ENCODE measurements at regions not wholly inside any gene's neighbourhood (a gene's known extent, or its start where the extent isn't known, plus 50 kb on each side); places are given as distances from the start of the nearest gene placed in this dataset.

DNA sequence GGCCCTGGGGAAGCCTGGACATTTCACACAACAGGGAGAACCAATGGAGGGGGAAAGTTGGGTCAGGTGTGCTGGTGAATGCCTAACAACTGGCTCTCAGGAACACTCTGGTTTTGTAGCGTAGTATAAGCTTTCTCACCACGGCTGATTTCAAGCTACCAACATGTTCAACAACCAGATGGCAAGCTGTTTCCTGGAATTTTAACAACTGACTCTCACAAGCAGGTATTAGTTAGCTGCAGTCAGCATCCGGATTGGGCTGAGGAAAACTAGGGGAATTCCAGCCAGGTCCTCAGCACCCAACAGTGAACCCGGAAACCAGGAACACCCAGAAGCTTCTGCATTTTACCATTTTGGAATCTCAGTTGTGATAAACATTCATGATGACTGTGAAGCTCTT, 162.3 kb upstream of the CAMK1G start:
- ChIA-PET POLR2A (interaction anchor here (0.6 kb wide), 1 partner anchor 177 kb away, joined by 3 read pairs; no protein-coding TSS in a partner anchor), CTCF (no interaction called here)
- TF ChIP-seq L3MBTL2 (conservative IDR thresholded peaks at IDR 0.05) (no peak), LEF1 (IDR thresholded peaks at IDR 0.05; ENCODE audit: borderline replicate concordance) (no peak), NFRKB (IDR thresholded peaks at IDR 0.05) (no peak), SUZ12 (IDR thresholded peaks at IDR 0.05) (no peak), CTBP1 (IDR thresholded peaks at IDR 0.05; ENCODE audit: borderline replicate concordance) (no peak), TARDBP (IDR thresholded peaks at IDR 0.05) (no peak), FOXA1 (IDR thresholded peaks at IDR 0.05) (no peak), ZNF384 (IDR thresholded peaks at IDR 0.05) (no peak), ELF4 (IDR thresholded peaks at IDR 0.05) (no peak), SP1 (IDR thresholded peaks at IDR 0.05) (no peak)
- DNase-seq (ENCODE audit: extremely low spot score), result no peak

GRCh38 chr1:209421978-209422680, 161.4 kb upstream of the CAMK1G start:
- ChIA-PET POLR2A (no interaction called here), CTCF (interaction anchor here (0.6 kb wide), 1 partner anchor 13 kb away, joined by 3 read pairs; no protein-coding TSS in a partner anchor)
- TF ChIP-seq SP1 (IDR thresholded peaks at IDR 0.05), result no peak
- TF ChIP-seq, protein P1, sequence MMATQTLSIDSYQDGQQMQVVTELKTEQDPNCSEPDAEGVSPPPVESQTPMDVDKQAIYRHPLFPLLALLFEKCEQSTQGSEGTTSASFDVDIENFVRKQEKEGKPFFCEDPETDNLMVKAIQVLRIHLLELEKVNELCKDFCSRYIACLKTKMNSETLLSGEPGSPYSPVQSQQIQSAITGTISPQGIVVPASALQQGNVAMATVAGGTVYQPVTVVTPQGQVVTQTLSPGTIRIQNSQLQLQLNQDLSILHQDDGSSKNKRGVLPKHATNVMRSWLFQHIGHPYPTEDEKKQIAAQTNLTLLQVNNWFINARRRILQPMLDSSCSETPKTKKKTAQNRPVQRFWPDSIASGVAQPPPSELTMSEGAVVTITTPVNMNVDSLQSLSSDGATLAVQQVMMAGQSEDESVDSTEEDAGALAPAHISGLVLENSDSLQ (IDR thresholded peaks at IDR 0.05), result no peak
- DNase-seq (ENCODE audit: extremely low spot score), result no peak

- CTCF ChIA-PET, result no interaction called here
- no peak for DNase-seq (ENCODE audit: extremely low spot score)
- POLR2A ChIA-PET, result no interaction called here
- TF ChIP-seq SUZ12 (IDR thresholded peaks at IDR 0.05) (no peak), BHLHE40 (IDR thresholded peaks at IDR 0.05; ENCODE audit: borderline replicate concordance) (no peak), FOXK2 (IDR thresholded peaks at IDR 0.05) (no peak), SP1 (IDR thresholded peaks at IDR 0.05) (no peak), FOXM1 (IDR thresholded peaks at IDR 0.05; ENCODE audit: borderline replicate concordance) (no peak), NFRKB (IDR thresholded peaks at IDR 0.05) (no peak), HDGF (IDR thresholded peaks at IDR 0.05; ENCODE audit: borderline replicate concordance) (no peak), ZNF384 (IDR thresholded peaks at IDR 0.05) (no peak)
- TF ChIP-seq, protein P1 (IDR thresholded peaks at IDR 0.05), result no peak
Observed at GRCh38 chr1:209425959-209426358, 157.6 kb upstream of the CAMK1G start.

GRCh38 chr1:209427277-209427676, 156.2 kb upstream of the CAMK1G start:
- no peak for TF ChIP-seq ZNF384 (IDR thresholded peaks at IDR 0.05)
- no peak for TF ChIP-seq FOXA1 (IDR thresholded peaks at IDR 0.05)
- TF ChIP-seq TARDBP (IDR thresholded peaks at IDR 0.05), result no peak
- TF ChIP-seq NFRKB (IDR thresholded peaks at IDR 0.05), result no peak
- TF ChIP-seq, protein P1 (IDR thresholded peaks at IDR 0.05), result no peak
- no peak for TF ChIP-seq HDGF (IDR thresholded peaks at IDR 0.05; ENCODE audit: borderline replicate concordance)
- TF ChIP-seq FOXK2 (IDR thresholded peaks at IDR 0.05), result no peak
- TF ChIP-seq ARNT (IDR thresholded peaks at IDR 0.05), result no peak
- TF ChIP-seq ELF4 (IDR thresholded peaks at IDR 0.05), result no peak
- no peak for TF ChIP-seq BHLHE40 (IDR thresholded peaks at IDR 0.05; ENCODE audit: borderline replicate concordance)
- no peak for TF ChIP-seq SUZ12 (IDR thresholded peaks at IDR 0.05)
- no peak for TF ChIP-seq L3MBTL2 (conservative IDR thresholded peaks at IDR 0.05)
- TF ChIP-seq CTBP1 (IDR thresholded peaks at IDR 0.05; ENCODE audit: borderline replicate concordance), result no peak
- no peak for TF ChIP-seq SP1 (IDR thresholded peaks at IDR 0.05)
- POLR2A ChIA-PET, result no interaction called here
- no peak for DNase-seq (ENCODE audit: extremely low spot score)
- CTCF ChIA-PET, result interaction anchor here (0.6 kb wide), 1 partner anchor 221 kb away, joined by 5 read pairs; no protein-coding TSS in a partner anchor

DNA sequence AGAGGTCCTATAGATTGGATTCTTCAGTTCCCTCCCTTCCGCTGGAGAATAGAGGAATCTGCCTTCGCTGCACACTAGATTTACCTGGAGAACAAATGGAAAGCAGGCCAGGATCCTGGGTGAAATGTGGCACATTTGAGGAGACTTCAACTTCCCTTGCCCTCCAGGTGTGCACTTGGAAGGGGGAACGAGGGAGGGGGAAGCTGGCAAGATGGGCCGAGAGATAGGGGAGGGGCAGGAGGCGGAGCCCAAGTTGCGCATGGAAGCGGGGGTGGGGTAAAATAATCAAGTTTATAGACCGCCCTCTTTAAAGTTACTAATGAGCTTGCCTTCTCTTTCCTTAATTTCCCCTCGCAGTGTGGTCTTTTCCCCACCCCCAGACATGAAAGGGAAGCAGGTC, 155.7 kb upstream of the CAMK1G start:
- POLR2A ChIA-PET, result no interaction called here
- CTCF ChIA-PET, result interaction anchor here (0.6 kb wide), 1 partner anchor 221 kb away, joined by 5 read pairs; no protein-coding TSS in a partner anchor

DNA sequence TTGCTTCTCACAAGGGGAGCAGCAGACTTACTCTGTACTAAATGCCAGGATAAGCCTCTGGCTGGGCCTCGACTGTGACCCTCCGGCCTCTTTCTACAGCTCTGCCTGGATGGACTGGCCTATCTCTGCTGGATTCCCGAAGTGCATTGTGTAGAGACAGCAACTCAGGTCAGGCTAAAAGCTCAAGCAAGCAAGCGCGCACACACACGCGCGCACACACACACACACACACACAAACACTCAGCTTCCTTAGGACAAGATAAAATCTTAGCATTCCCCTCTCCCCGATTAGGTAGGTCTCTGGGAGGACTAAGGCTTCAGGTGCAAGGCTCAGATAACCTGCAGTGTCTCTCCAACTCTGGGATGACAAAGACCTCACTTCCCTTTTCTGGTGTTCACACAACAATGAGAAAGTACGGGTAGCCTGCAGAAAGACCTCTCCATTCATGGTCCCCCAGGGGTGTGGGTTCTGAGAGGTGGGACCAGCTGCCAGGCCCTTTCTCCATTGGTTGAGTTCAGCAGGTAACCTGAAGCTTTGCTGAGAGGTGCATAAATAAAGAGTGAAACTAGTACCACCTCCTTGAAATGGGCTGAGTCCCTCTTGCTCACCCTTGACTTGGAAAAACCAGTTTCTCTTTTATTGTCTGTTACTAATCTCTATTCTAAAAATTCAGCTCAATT, 155.1 kb upstream of the CAMK1G start:
- CTCF ChIA-PET, result interaction anchor here (0.6 kb wide), 1 partner anchor 222 kb away, joined by 5 read pairs; no protein-coding TSS in a partner anchor
- POLR2A ChIA-PET, result no interaction called here
- TF ChIP-seq FOXA1 (IDR thresholded peaks at IDR 0.05), result no peak
- TF ChIP-seq, protein P1 (IDR thresholded peaks at IDR 0.05), result no peak
- no peak for TF ChIP-seq CTBP1 (IDR thresholded peaks at IDR 0.05; ENCODE audit: borderline replicate concordance)
- TF ChIP-seq BHLHE40 (IDR thresholded peaks at IDR 0.05; ENCODE audit: borderline replicate concordance), result no peak
- DNase-seq (ENCODE audit: extremely low spot score), result no peak

More for the DNA sequence above, 155.7 kb upstream of the CAMK1G start:
- DNase-seq (ENCODE audit: extremely low spot score), result no peak
- TF ChIP-seq ARNT (IDR thresholded peaks at IDR 0.05), result no peak
- TF ChIP-seq SUZ12 (IDR thresholded peaks at IDR 0.05), result no peak
- TF ChIP-seq SP1 (IDR thresholded peaks at IDR 0.05), result no peak
- TF ChIP-seq L3MBTL2 (conservative IDR thresholded peaks at IDR 0.05), result no peak
- TF ChIP-seq BHLHE40 (IDR thresholded peaks at IDR 0.05; ENCODE audit: borderline replicate concordance), result no peak
- TF ChIP-seq FOXA1 (IDR thresholded peaks at IDR 0.05), result no peak
- TF ChIP-seq ELF4 (IDR thresholded peaks at IDR 0.05), result no peak
- TF ChIP-seq LEF1 (IDR thresholded peaks at IDR 0.05; ENCODE audit: borderline replicate concordance), result no peak
- no peak for TF ChIP-seq TARDBP (IDR thresholded peaks at IDR 0.05)
- TF ChIP-seq NFRKB (IDR thresholded peaks at IDR 0.05), result no peak
- no peak for TF ChIP-seq CTBP1 (IDR thresholded peaks at IDR 0.05; ENCODE audit: borderline replicate concordance)
- no peak for TF ChIP-seq FOXM1 (IDR thresholded peaks at IDR 0.05; ENCODE audit: borderline replicate concordance)
- no peak for TF ChIP-seq FOXK2 (IDR thresholded peaks at IDR 0.05)
